Kidney (tissue), 13 donors: ENCODE measurements at regions not wholly inside any gene's neighbourhood (a gene's known extent, or its start where the extent isn't known, plus 50 kb on each side); places are given as distances from the start of the nearest gene placed in this dataset.

ENCODE experiments used
- DNase-seq, 5 donors: peaks; one replicate each; pipeline ENCODE4 v3.0.0-alpha.2; 2013 to 2020
- FAIRE-seq: peaks from 2 replicates; lab custom pipeline; 2012; peaks lifted over from hg19 to GRCh38; lab: Jason Lieb, UNC
- H3K27ac ChIP-seq, 2 donors: one replicate each; pipeline ENCODE4 v1.7.0; 2013; ENCODE audit warnings: low read depth in 2 of 2, low read length in 2 of 2, inconsistent platforms in 1 of 2
- H3K27me3 ChIP-seq: one replicate; pipeline ENCODE4 v1.7.1; 2013; ENCODE audit warnings: low read length, inconsistent platforms; ENCODE audit not compliant: control insufficient read depth, insufficient read depth
- H3K36me3 ChIP-seq, 3 donors: one replicate each; pipeline versions ENCODE4 v1.7.0 to v1.7.1; 2013; ENCODE audit warnings: low read length in 3 of 3, control low read depth in 1 of 3, inconsistent platforms in 1 of 3; ENCODE audit not compliant: insufficient read depth in 3 of 3, control insufficient read depth in 2 of 3
- H3K4me1 ChIP-seq, 3 donors: one replicate each; pipeline versions ENCODE4 v1.7.0 to v1.7.1; 2013; ENCODE audit warnings: low read length in 3 of 3, inconsistent platforms in 1 of 3, low read depth in 1 of 3; ENCODE audit not compliant: control insufficient read depth in 2 of 3, insufficient read depth in 2 of 3
- H3K4me3 ChIP-seq, 3 donors: one replicate each; pipeline versions ENCODE4 v1.7.0 to v1.8.1; 2013; ENCODE audit warnings: low read length in 3 of 3, control low read depth in 1 of 3, inconsistent platforms in 1 of 3
- H3K9ac ChIP-seq, 3 donors: one replicate each; pipeline versions ENCODE4 v1.7.0 to v1.7.1; 2013; ENCODE audit warnings: low read length in 3 of 3, control low read depth in 1 of 3, inconsistent platforms in 1 of 3
- H3K9me3 ChIP-seq, 3 donors: one replicate each; pipeline versions ENCODE4 v1.7.0 to v1.7.1; 2013; ENCODE audit warnings: low read length in 3 of 3, control low read depth in 1 of 3, inconsistent platforms in 1 of 3; ENCODE audit not compliant: control insufficient read depth in 2 of 3, insufficient read depth in 1 of 3
- CTCF ChIP-seq: IDR thresholded peaks from 3 replicates; pipeline ENCODE4 v1.5.1; 2012; ENCODE audit warnings: mild to moderate bottlenecking, moderate library complexity, borderline replicate concordance; ENCODE audit not compliant: insufficient read depth; ENCODE audit errors: extremely low read depth
- intact Hi-C: fragments of 100-400 bp; cut with DNase I; formaldehyde crosslinking; loops from one replicate; pipeline ENCODE4 v1.11.1; 2022
- donor health status: control.
- donor health status: control.
- donor health status: control.
- donor health status: control.
- donor health status: control.
- donor health status: DM: yes; HTN: yes; CAD: no.
- donor health status: Normal renal cell carcinoma (clear cell type).

GRCh38 chr3:80668600-80669294, 900.9 kb upstream of the ROBO1 start:
- Histone ChIP-seq H3K4me1 (no peaks in the 10 kb centered on the region), H3K4me3 (no peak overlapping the region), H3K9ac (no peak overlapping the region), H3K9me3 (peaks cover 0 to 7% (median 2%) of the 10 kb centered on the region in 3 donors), H3K27me3 (no peaks in the 10 kb centered on the region), H3K36me3 (no peaks in the 10 kb centered on the region), H3K27ac (no peak overlapping the region)
- DNase-seq (no peak), FAIRE-seq (no peak)
- TF ChIP-seq CTCF, result no peak
- intact Hi-C loops, result no loop called here

GRCh38 chr3:80668100-80668499, 900.3 kb upstream of the ROBO1 start:
- FAIRE-seq (no peak), DNase-seq (no peak)
- intact Hi-C loops, result no loop called here
- Histone ChIP-seq H3K4me3 (no peak overlapping the region), H3K4me1 (no peaks in the 10 kb centered on the region), H3K36me3 (no peaks in the 10 kb centered on the region), H3K9me3 (peaks cover 0 to 7% (median 2%) of the 10 kb centered on the region in 3 donors), H3K27me3 (no peaks in the 10 kb centered on the region), H3K27ac (no peak overlapping the region), H3K9ac (no peak overlapping the region)
- TF ChIP-seq CTCF, result no peak

GRCh38 chr3:80663426-80663825, 895.6 kb upstream of the ROBO1 start:
- intact Hi-C loops, result no loop called here
- no peak overlapping the region for H3K9ac ChIP-seq
- no peak for FAIRE-seq

More at GRCh38 chr3:80663426-80663825, 895.6 kb upstream of the ROBO1 start:
- Histone ChIP-seq H3K27me3 (no peaks in the 10 kb centered on the region), H3K4me3 (no peak overlapping the region), H3K36me3 (no peaks in the 10 kb centered on the region), H3K9me3 (peaks cover 0 to 7% (median 2%) of the 10 kb centered on the region in 3 donors), H3K4me1 (no peaks in the 10 kb centered on the region), H3K27ac (no peak overlapping the region)
- TF ChIP-seq CTCF, result no peak
- DNase-seq, result no peak
